ENCODE measurements at regions not wholly inside any gene's neighbourhood (a gene's known extent, or its start where the extent isn't known, plus 50 kb on each side); places are given as distances from the start of the nearest gene placed in this dataset.

GRCh38 chr3:152184971-152185686 lies 83.6 kb upstream of the MBNL1 start:
- no peak overlapping the region for H3K4ac ChIP-seq (replicated peaks; ENCODE audit: insufficient read length, low read depth, low read length)
- ChIA-PET POLR2A (ENCODE audit: partially characterized antibody) (no interaction called here), CTCF (ENCODE audit: partially characterized antibody) (interaction anchor here (0.6 to 5.7 kb wide), 10 partner anchors 8 to 656 kb away, joined by 3 to 71 read pairs (median 4); no protein-coding TSS in a partner anchor)
- 96% methylated on average over 5 of the region's 5 CpGs; no CpG with 5 or more reads in 1 of the 2 experiments for WGBS, 2 experiments (ENCODE audit: extremely low coverage in 1 of 2, insufficient coverage in 1 of 2, insufficient read length in 1 of 2, insufficient replicate concordance in 2 of 2, low coverage in 1 of 2, low lambda C conversion rate in 2 of 2, missing lambda C conversion rate in 1 of 2)
- H3K4me3 ChIP-seq (ENCODE audit: extremely low read depth in 1 of 4, insufficient read depth in 2 of 4, low read depth in 3 of 4, low read length in 4 of 4), result no peak overlapping the region
- H4K91ac ChIP-seq (replicated peaks; ENCODE audit: insufficient read length, low read length), result no peak overlapping the region
- no peak overlapping the region; a peak in 1 of 7 replicates for H3K9ac ChIP-seq (replicated peaks in 1 of 4; ENCODE audit: extremely low read depth in 1 of 4, low read depth in 3 of 4, low read length in 3 of 4)
- H3K27ac ChIP-seq (ENCODE audit: low read depth, low read length), result no peak overlapping the region
- no peak overlapping the region for H3K56ac ChIP-seq (replicated peaks; ENCODE audit: insufficient read length, low read depth, low read length)
- no peak overlapping the region for H2BK12ac ChIP-seq (ENCODE audit: low read depth, low read length)
- H3K79me2 ChIP-seq (ENCODE audit: control insufficient read depth in 1 of 2, insufficient read depth in 2 of 2, low read length in 2 of 2), result no peaks in the 10 kb centered on the region
- H2BK5ac ChIP-seq (ENCODE audit: low read depth, low read length), result no peak overlapping the region
- H3K36me3 ChIP-seq (ENCODE audit: control insufficient read depth in 2 of 4, insufficient read depth in 4 of 4, low read length in 3 of 4), result no peaks in the 10 kb centered on the region
- no peak overlapping the region for H2BK120ac ChIP-seq (replicated peaks; ENCODE audit: low read depth, low read length)
- no peak overlapping the region for H3K23ac ChIP-seq (ENCODE audit: insufficient read length)
- H2AK5ac ChIP-seq (ENCODE audit: low read depth, low read length), result no peak overlapping the region
- no peaks in the 10 kb centered on the region for H3K4me1 ChIP-seq (replicated peaks in 1 of 4; ENCODE audit: control insufficient read depth in 3 of 4, insufficient read depth in 4 of 4, low read length in 3 of 4)
- no peak overlapping the region for H4K8ac ChIP-seq (ENCODE audit: extremely low read depth, insufficient read depth, low read length)
- no peak overlapping the region for H2BK20ac ChIP-seq (ENCODE audit: low read length)
- H4K5ac ChIP-seq (ENCODE audit: insufficient read length, low read depth, low read length), result no peak overlapping the region
- H2BK15ac ChIP-seq (ENCODE audit: low read length), result no peak overlapping the region
- no peak overlapping the region for H3K18ac ChIP-seq (ENCODE audit: extremely low read depth, low read length)
- H3K79me1 ChIP-seq (ENCODE audit: low read depth, low read length), result no peaks in the 10 kb centered on the region
- H2AFZ ChIP-seq (ENCODE audit: low read length), result no peak overlapping the region
- DNase-seq (ENCODE audit: low read depth in 1 of 2, low spot score in 2 of 2) (no peak), FAIRE-seq (no peak)
- no peak for TF ChIP-seq SAP30 (IDR thresholded peaks at IDR 0.05; ENCODE audit: insufficient read depth, insufficient replicate concordance, low read length)
- no peak for TF ChIP-seq FOSL1 (IDR thresholded peaks at IDR 0.05; ENCODE audit: insufficient read depth, low read depth, low read length)
- no peak for TF ChIP-seq SP4 (IDR thresholded peaks at IDR 0.05; ENCODE audit: low read length)
- TF ChIP-seq SUZ12 (IDR thresholded peaks at IDR 0.05; ENCODE audit: low read length), result no peak
- no peak for TF ChIP-seq GTF2F1 (IDR thresholded peaks at IDR 0.05; ENCODE audit: borderline replicate concordance, low read depth, low read length)
- no peak for TF ChIP-seq ATF3 (IDR thresholded peaks at IDR 0.05; ENCODE audit: insufficient read depth, low read depth, low read length)
- no peak for TF ChIP-seq RFX5 (IDR thresholded peaks at IDR 0.05; ENCODE audit: borderline replicate concordance, low read depth, low read length)
- TF ChIP-seq TEAD4 (IDR thresholded peaks at IDR 0.05; ENCODE audit: low read depth, low read length), result no peak
- no peak for TF ChIP-seq BCL11A (IDR thresholded peaks at IDR 0.05; ENCODE audit: low read depth in 2 of 2, low read length in 2 of 2)
- no peak for TF ChIP-seq GABPA (IDR thresholded peaks at IDR 0.05; ENCODE audit: borderline replicate concordance, insufficient read depth, low read length)
- no peak overlapping the region for H3K14ac ChIP-seq (ENCODE audit: insufficient read length)
- no peaks in the 10 kb centered on the region for H3K23me2 ChIP-seq (ENCODE audit: low read depth, low read length)
- peaks cover 0 to 1% of the 10 kb centered on the region in 2 experiments for H4K20me1 ChIP-seq (replicated peaks in 1 of 2; ENCODE audit: control insufficient read depth in 1 of 2, insufficient read depth in 2 of 2, low read length in 2 of 2)
- H3K27me3 ChIP-seq (replicated peaks in 1 of 4; ENCODE audit: control insufficient read depth in 3 of 4, extremely low read depth in 1 of 4, insufficient read depth in 3 of 4, low read length in 3 of 4), result no peaks in the 10 kb centered on the region
- H3K9me3 ChIP-seq (ENCODE audit: insufficient read depth in 2 of 2, low read depth in 1 of 2, low read length in 1 of 2), result no peaks in the 10 kb centered on the region
- H3K4me2 ChIP-seq (ENCODE audit: insufficient read depth in 1 of 2, low read depth in 2 of 2, low read length in 2 of 2), result no peak overlapping the region
